ENCODE measurements at regions not wholly inside any gene's neighbourhood (a gene's known extent, or its start where the extent isn't known, plus 50 kb on each side); places are given as distances from the start of the nearest gene placed in this dataset.

GRCh38 chr2:64786343-64787018 lies 132.8 kb upstream of the SERTAD2 start:
- Histone ChIP-seq H3K4me1 (ENCODE audit: insufficient read depth) (no peaks in the 10 kb centered on the region), H3K4me3 (ENCODE audit: low read depth, low read length) (no peak overlapping the region), H3K36me3 (ENCODE audit: insufficient read depth) (no peaks in the 10 kb centered on the region), H3K27ac (ENCODE audit: low read depth) (no peak overlapping the region)
- no peak for DNase-seq (ENCODE audit: extremely low spot score)

- no peak for DNase-seq (ENCODE audit: extremely low spot score)
- WGBS, result 87% methylated on average over 6 of the region's 6 CpGs
- Histone ChIP-seq H3K4me3 (ENCODE audit: low read depth, low read length) (no peak overlapping the region), H3K27ac (ENCODE audit: low read depth) (no peak overlapping the region), H3K4me1 (ENCODE audit: insufficient read depth) (no peaks in the 10 kb centered on the region), H3K36me3 (ENCODE audit: insufficient read depth) (no peaks in the 10 kb centered on the region)
These were observed 133.3 kb upstream of the SERTAD2 start for GRCh38 chr2:64787019-64787365.

GRCh38 chr2:64787698-64788097 lies 134.0 kb upstream of the SERTAD2 start:
- Histone ChIP-seq H3K4me1 (ENCODE audit: insufficient read depth) (no peaks in the 10 kb centered on the region), H3K27ac (ENCODE audit: low read depth) (no peak overlapping the region), H3K36me3 (ENCODE audit: insufficient read depth) (no peaks in the 10 kb centered on the region), H3K4me3 (ENCODE audit: low read depth, low read length) (no peak overlapping the region)
- WGBS, result 76% methylated on average over 5 of the region's 5 CpGs
- DNase-seq (ENCODE audit: extremely low spot score), result no peak

GRCh38 chr2:64789466-64790320 lies 136.0 kb upstream of the SERTAD2 start:
- Histone ChIP-seq H3K27ac (ENCODE audit: low read depth) (peak overlapping the region; percentile 39), H3K4me3 (ENCODE audit: low read depth, low read length) (no peak overlapping the region), H3K36me3 (ENCODE audit: insufficient read depth) (no peaks in the 10 kb centered on the region), H3K4me1 (ENCODE audit: insufficient read depth) (no peaks in the 10 kb centered on the region)
- WGBS, result 90% methylated on average over 9 of the region's 9 CpGs
- no peak for DNase-seq (ENCODE audit: extremely low spot score)

GRCh38 chr2:64792300-64792699 lies 138.6 kb upstream of the SERTAD2 start:
- Histone ChIP-seq H3K4me1 (ENCODE audit: insufficient read depth) (no peaks in the 10 kb centered on the region), H3K27ac (ENCODE audit: low read depth) (no peak overlapping the region), H3K36me3 (ENCODE audit: insufficient read depth) (no peaks in the 10 kb centered on the region), H3K4me3 (ENCODE audit: low read depth, low read length) (no peak overlapping the region)
- WGBS, result 95% methylated on average over 1 of the region's 1 CpG
- no peak for DNase-seq (ENCODE audit: extremely low spot score)

- H3K4me3 ChIP-seq (ENCODE audit: low read depth, low read length), result no peak overlapping the region
- no peaks in the 10 kb centered on the region for H3K4me1 ChIP-seq (ENCODE audit: insufficient read depth)
- DNase-seq (ENCODE audit: extremely low spot score), result no peak
- 68% methylated on average over 5 of the region's 5 CpGs for WGBS
- H3K27ac ChIP-seq (ENCODE audit: low read depth), result no peak overlapping the region
- H3K36me3 ChIP-seq (ENCODE audit: insufficient read depth), result no peaks in the 10 kb centered on the region
These were observed 139.4 kb upstream of the SERTAD2 start for GRCh38 chr2:64792995-64793639.

- 85% methylated on average over 1 of the region's 1 CpG for WGBS
- no peaks in the 10 kb centered on the region for H3K4me1 ChIP-seq (ENCODE audit: insufficient read depth)
- DNase-seq (ENCODE audit: extremely low spot score), result no peak
- H3K4me3 ChIP-seq (ENCODE audit: low read depth, low read length), result no peak overlapping the region
- H3K36me3 ChIP-seq (ENCODE audit: insufficient read depth), result no peaks in the 10 kb centered on the region
- no peak overlapping the region for H3K27ac ChIP-seq (ENCODE audit: low read depth)
These were observed 140.0 kb upstream of the SERTAD2 start for GRCh38 chr2:64793701-64794100.

GRCh38 chr2:64794426-64794995 lies 140.8 kb upstream of the SERTAD2 start:
- Histone ChIP-seq H3K4me1 (ENCODE audit: insufficient read depth) (no peaks in the 10 kb centered on the region), H3K36me3 (ENCODE audit: insufficient read depth) (no peaks in the 10 kb centered on the region), H3K4me3 (ENCODE audit: low read depth, low read length) (no peak overlapping the region), H3K27ac (ENCODE audit: low read depth) (no peak overlapping the region)
- DNase-seq (ENCODE audit: extremely low spot score), result no peak
- WGBS, result 76% methylated on average over 6 of the region's 6 CpGs

GRCh38 chr2:64795024-64795592 lies 141.4 kb upstream of the SERTAD2 start:
- Histone ChIP-seq H3K4me3 (ENCODE audit: low read depth, low read length) (no peak overlapping the region), H3K27ac (ENCODE audit: low read depth) (no peak overlapping the region), H3K4me1 (ENCODE audit: insufficient read depth) (no peaks in the 10 kb centered on the region), H3K36me3 (ENCODE audit: insufficient read depth) (no peaks in the 10 kb centered on the region)
- no peak for DNase-seq (ENCODE audit: extremely low spot score)
- WGBS, result 58% methylated on average over 6 of the region's 6 CpGs

- H3K27ac ChIP-seq (ENCODE audit: low read depth), result no peak overlapping the region
- H3K4me1 ChIP-seq (ENCODE audit: insufficient read depth), result no peaks in the 10 kb centered on the region
- H3K36me3 ChIP-seq (ENCODE audit: insufficient read depth), result no peaks in the 10 kb centered on the region
- DNase-seq (ENCODE audit: extremely low spot score), result no peak
- WGBS, result 85% methylated on average over 6 of the region's 6 CpGs
- no peak overlapping the region for H3K4me3 ChIP-seq (ENCODE audit: low read depth, low read length)
These were observed 143.2 kb upstream of the SERTAD2 start for GRCh38 chr2:64796926-64797325.

GRCh38 chr2:64797881-64798575 lies 144.3 kb upstream of the SERTAD2 start:
- no peak for DNase-seq (ENCODE audit: extremely low spot score)
- Histone ChIP-seq H3K4me3 (ENCODE audit: low read depth, low read length) (no peak overlapping the region), H3K4me1 (ENCODE audit: insufficient read depth) (no peaks in the 10 kb centered on the region), H3K27ac (ENCODE audit: low read depth) (no peak overlapping the region), H3K36me3 (ENCODE audit: insufficient read depth) (no peaks in the 10 kb centered on the region)
- 50% methylated on average over 4 of the region's 4 CpGs for WGBS

GRCh38 chr2:64799592-64800252 lies 146.0 kb upstream of the SERTAD2 start:
- Histone ChIP-seq H3K4me3 (ENCODE audit: low read depth, low read length) (no peak overlapping the region), H3K27ac (ENCODE audit: low read depth) (no peak overlapping the region), H3K36me3 (ENCODE audit: insufficient read depth) (no peaks in the 10 kb centered on the region), H3K4me1 (ENCODE audit: insufficient read depth) (no peaks in the 10 kb centered on the region)
- DNase-seq (ENCODE audit: extremely low spot score), result no peak
- WGBS, result 93% methylated on average over 4 of the region's 4 CpGs

- DNase-seq (ENCODE audit: extremely low spot score), result no peak
- no peak overlapping the region for H3K27ac ChIP-seq (ENCODE audit: low read depth)
- no peaks in the 10 kb centered on the region for H3K4me1 ChIP-seq (ENCODE audit: insufficient read depth)
- no peak overlapping the region for H3K4me3 ChIP-seq (ENCODE audit: low read depth, low read length)
- 87% methylated on average over 2 of the region's 2 CpGs for WGBS
- no peaks in the 10 kb centered on the region for H3K36me3 ChIP-seq (ENCODE audit: insufficient read depth)
These were observed 150.1 kb upstream of the SERTAD2 start for GRCh38 chr2:64803776-64804175.
